T47D (cell line): ENCODE measurements at regions not wholly inside any gene's neighbourhood (a gene's known extent, or its start where the extent isn't known, plus 50 kb on each side); places are given as distances from the start of the nearest gene placed in this dataset.

Source experiments
- DNase-seq, 2 experiments: peaks; one replicate each; pipeline versions ENCODE4 v3.0.0 to v3.0.0-alpha.2; 2011 to 2012; ENCODE audit warnings: low read depth in 1 of 2, low spot score in 1 of 2
- JUND ChIP-seq: IDR thresholded peaks from 2 replicates; pipeline ENCODE4 v1.6.1; 2012; ENCODE audit warnings: low read depth
- in situ Hi-C: cut with HindIII; loops from 2 replicates; pipeline ENCODE4 v1.10.0; 2016; ENCODE audit warnings: low sequenced_read_pairs, low pct_unique_long_range_greater_than_20kb

DNA sequence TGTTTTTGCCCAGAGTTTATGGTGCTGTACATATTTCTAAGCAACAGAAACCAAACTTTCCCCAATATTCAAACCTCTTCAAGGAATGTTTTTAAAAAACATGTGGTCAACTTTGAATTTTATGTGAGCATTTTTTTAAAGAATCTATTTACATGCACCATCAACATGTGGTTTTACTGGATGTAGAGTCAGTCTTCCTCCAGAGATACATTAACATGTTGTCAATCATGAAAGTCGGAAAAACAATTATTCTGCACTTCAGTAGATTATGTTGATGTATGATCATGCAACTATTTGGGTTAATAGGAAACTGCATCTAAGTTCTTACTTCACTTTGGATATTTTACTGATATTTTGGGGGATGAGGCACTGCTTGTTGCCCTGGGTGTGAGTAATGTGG lies 208.6 kb downstream of the FOXL1 start:
- in situ Hi-C loops, result no loop called here
- no peak for DNase-seq
- no peak for TF ChIP-seq JUND

DNA sequence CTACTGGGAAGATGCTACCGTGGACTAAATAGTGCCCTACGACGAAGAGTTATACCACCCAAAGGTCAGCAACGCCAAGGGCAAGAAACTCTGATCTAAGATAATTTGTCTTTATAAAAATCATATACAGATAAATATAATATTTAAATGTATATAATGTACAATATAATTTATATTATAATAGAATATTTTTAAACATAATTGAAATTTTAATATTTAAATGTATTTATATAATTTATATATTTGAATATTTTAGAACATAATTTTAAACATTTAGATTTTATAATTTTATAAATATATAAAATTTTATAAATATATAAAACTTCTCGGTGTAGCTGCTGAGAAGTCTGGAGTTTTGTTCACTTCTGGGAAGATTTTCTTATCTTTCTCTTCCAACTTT lies 209.2 kb downstream of the FOXL1 start:
- no peak for DNase-seq
- in situ Hi-C loops, result no loop called here
- no peak for TF ChIP-seq JUND

DNA sequence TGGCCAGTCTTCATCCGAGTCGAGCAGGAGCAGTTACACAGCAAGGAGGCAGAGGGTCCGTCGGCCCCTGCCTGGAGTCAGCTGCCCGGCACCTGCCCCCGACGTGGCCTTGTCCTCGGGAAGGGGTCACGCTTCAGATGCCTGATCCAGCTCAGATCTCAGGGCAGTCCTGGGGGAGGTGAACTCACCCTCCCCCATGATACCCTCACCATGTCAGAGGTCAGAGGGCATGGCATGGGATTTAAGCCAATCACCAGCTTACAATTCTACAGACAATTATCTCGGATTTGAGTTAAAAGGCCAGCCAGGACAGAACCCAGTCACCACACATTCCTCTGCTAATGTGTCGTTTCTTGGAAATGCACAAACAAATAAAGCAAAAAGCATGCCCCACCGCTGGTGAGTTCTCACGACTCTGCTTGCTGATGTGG lies 211.3 kb downstream of the FOXL1 start:
- in situ Hi-C loops, result no loop called here
- no peak for DNase-seq

GRCh38 chr16:86791287-86792035 lies 213.1 kb downstream of the FOXL1 start:
- no peak for DNase-seq
- in situ Hi-C loops, result no loop called here
- TF ChIP-seq JUND, result no peak

More for the DNA sequence above, 211.3 kb downstream of the FOXL1 start:
- TF ChIP-seq JUND, result no peak

GRCh38 chr16:86794216-86794864 lies 216.0 kb downstream of the FOXL1 start:
- in situ Hi-C loops, result no loop called here
- TF ChIP-seq JUND, result no peak
- DNase-seq, result no peak

DNA sequence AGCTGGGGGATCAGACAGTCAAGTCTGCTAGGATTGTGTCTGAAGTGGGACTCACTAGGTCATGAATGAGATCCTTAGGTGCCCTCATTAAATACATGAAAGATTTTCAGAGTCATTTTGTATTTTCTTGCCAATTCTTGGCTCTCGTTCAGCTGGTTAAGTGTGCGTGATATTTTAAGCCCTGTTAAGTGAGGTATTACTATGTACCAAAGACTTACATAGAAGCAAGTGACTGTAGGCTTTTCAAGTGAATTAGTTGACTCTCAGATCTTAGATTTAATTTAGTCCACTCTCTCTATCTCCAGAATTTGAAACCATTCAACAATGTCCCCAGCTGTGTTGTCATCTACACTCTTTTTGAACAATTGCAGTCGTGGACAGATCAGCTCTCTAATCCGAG lies 219.4 kb downstream of the FOXL1 start:
- in situ Hi-C loops, result no loop called here

DNA sequence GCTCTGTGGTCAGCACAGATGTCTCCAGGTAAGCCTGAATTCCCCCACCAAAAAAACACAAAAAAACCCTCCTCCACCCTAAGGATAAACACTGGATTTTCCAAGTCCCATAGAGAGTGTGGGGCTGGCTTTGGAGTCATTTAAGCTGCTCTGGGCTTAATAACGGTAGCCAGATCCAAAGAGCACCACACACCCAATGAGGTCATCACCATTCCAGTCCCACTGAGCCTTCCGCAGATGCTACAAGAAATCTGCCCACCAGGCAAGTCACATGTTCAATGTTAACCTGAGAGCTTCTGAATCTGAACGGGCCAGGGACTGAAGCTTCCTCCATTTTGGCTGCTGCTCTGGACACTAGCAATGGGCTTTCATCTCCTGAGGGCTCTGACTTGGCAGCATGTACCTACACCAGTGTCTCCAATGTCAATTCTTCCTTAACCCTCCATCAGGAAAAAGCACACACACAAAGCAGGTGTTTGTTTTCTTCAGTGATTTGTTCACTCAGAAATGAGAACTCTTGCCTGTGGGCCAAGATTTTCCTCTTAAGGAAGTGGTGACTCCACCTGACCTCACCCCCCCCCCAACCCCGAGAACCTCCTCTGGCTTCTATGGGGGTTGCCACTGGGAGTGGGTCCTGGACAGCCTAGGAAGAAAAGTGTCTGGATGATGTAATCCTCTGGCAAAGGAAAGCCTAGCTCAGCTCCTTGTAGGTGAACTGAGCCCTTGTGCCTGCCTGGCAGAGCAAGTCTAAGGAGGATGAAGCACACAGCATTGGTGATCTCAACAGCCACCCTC lies 220.1 kb downstream of the FOXL1 start:
- in situ Hi-C loops, result no loop called here
- no peak for DNase-seq
- TF ChIP-seq JUND, result no peak

More for the DNA sequence above, 219.4 kb downstream of the FOXL1 start:
- DNase-seq, result no peak
- no peak for TF ChIP-seq JUND

DNA sequence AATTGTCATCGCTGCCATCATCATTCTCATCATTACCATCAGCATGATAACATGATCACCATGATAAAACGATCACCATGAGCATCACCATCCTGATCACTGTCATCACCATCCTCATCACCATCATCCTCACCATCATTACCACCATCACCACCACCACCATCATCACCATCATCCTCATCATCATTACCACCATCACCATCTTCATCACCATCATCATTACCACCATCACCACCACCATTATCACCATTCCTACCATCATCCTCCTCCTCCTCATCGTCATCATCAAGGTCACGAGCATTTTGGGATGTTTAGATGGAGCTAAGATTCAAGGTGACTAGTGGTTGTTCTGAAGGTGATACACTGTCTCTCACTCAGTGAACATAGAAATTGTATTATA lies 221.0 kb downstream of the FOXL1 start:
- TF ChIP-seq JUND, result no peak
- no peak for DNase-seq

GRCh38 chr16:86800894-86801293 lies 222.5 kb downstream of the FOXL1 start:
- TF ChIP-seq JUND, result no peak
- in situ Hi-C loops, result no loop called here
- DNase-seq, result no peak

More for the DNA sequence above, 221.0 kb downstream of the FOXL1 start:
- in situ Hi-C loops, result no loop called here

GRCh38 chr16:86802013-86802412 lies 223.7 kb downstream of the FOXL1 start:
- in situ Hi-C loops, result no loop called here
- no peak for TF ChIP-seq JUND
- no peak for DNase-seq

- in situ Hi-C loops, result no loop called here
- no peak for DNase-seq
- no peak for TF ChIP-seq JUND
Observed at GRCh38 chr16:86805188-86805587, 226.8 kb downstream of the FOXL1 start.

GRCh38 chr16:86806181-86806837 lies 228.0 kb downstream of the FOXL1 start:
- no peak for TF ChIP-seq JUND
- in situ Hi-C loops, result no loop called here
- no peak for DNase-seq

GRCh38 chr16:86806838-86807351 lies 228.5 kb downstream of the FOXL1 start:
- in situ Hi-C loops, result no loop called here
- DNase-seq, result no peak
- TF ChIP-seq JUND, result no peak
